ENCODE measurements at regions not wholly inside any gene's neighbourhood (a gene's known extent, or its start where the extent isn't known, plus 50 kb on each side); places are given as distances from the start of the nearest gene placed in this dataset.
"Not testable (repeated sequence)": the region's sequence is repeated elsewhere in the genome, so short reads cannot be mapped to it uniquely, and the experiment has no call there.

- no peaks in the 10 kb centered on the region for H3K36me3 Mint-ChIP-seq (ENCODE audit: insufficient read depth)
- no peaks in the 10 kb centered on the region for H3K4me1 Mint-ChIP-seq (ENCODE audit: low read depth)
- no peak overlapping the region for H3K4me3 Mint-ChIP-seq
- ATAC-seq (no peak), DNase-seq (no peak)
- peaks cover 7% of the 10 kb centered on the region for H3K27me3 Mint-ChIP-seq (ENCODE audit: low read depth)
- no peaks in the 10 kb centered on the region for H3K9me3 Mint-ChIP-seq
Measured at GRCh38 chr2:196510246-196510645, 129.3 kb upstream of the CCDC150 start.

- Mint-ChIP-seq H3K27me3 (ENCODE audit: low read depth) (peaks cover 2% of the 10 kb centered on the region), H3K36me3 (ENCODE audit: insufficient read depth) (no peaks in the 10 kb centered on the region), H3K4me3 (no peak overlapping the region), H3K9me3 (no peaks in the 10 kb centered on the region), H3K4me1 (ENCODE audit: low read depth) (no peaks in the 10 kb centered on the region)
- ATAC-seq, result no peak
- DNase-seq, result no peak
Measured at GRCh38 chr2:196511258-196512168, 128.0 kb upstream of the CCDC150 start.

GRCh38 chr2:196513796-196514526 is 125.6 kb upstream of the CCDC150 start:
- Mint-ChIP-seq H3K9me3 (no peaks in the 10 kb centered on the region), H3K4me1 (ENCODE audit: low read depth) (no peaks in the 10 kb centered on the region), H3K4me3 (no peak overlapping the region), H3K36me3 (ENCODE audit: insufficient read depth) (no peaks in the 10 kb centered on the region), H3K27me3 (ENCODE audit: low read depth) (peaks cover 5% of the 10 kb centered on the region)
- ATAC-seq (peak in 1 of 2 donors; percentile 30), DNase-seq (no peak)

- no peak for ATAC-seq
- Mint-ChIP-seq H3K4me1 (ENCODE audit: low read depth) (no peaks in the 10 kb centered on the region), H3K27me3 (ENCODE audit: low read depth) (peaks cover 5% of the 10 kb centered on the region), H3K9me3 (no peaks in the 10 kb centered on the region), H3K4me3 (no peak overlapping the region), H3K36me3 (ENCODE audit: insufficient read depth) (no peaks in the 10 kb centered on the region)
- DNase-seq, result no peak
Measured at GRCh38 chr2:196514641-196515040, 124.9 kb upstream of the CCDC150 start.

GRCh38 chr2:196515051-196515450 is 124.5 kb upstream of the CCDC150 start:
- ATAC-seq (no peak), DNase-seq (no peak)
- no peaks in the 10 kb centered on the region for H3K4me1 Mint-ChIP-seq (ENCODE audit: low read depth)
- peaks cover 5% of the 10 kb centered on the region for H3K27me3 Mint-ChIP-seq (ENCODE audit: low read depth)
- H3K36me3 Mint-ChIP-seq (ENCODE audit: insufficient read depth), result no peaks in the 10 kb centered on the region
- H3K9me3 Mint-ChIP-seq, result no peaks in the 10 kb centered on the region
- no peak overlapping the region for H3K4me3 Mint-ChIP-seq

GRCh38 chr2:196515608-196516007 is 123.9 kb upstream of the CCDC150 start:
- H3K9me3 Mint-ChIP-seq, result no peaks in the 10 kb centered on the region
- ATAC-seq (no peak), DNase-seq (no peak)
- H3K36me3 Mint-ChIP-seq (ENCODE audit: insufficient read depth), result no peaks in the 10 kb centered on the region
- H3K4me1 Mint-ChIP-seq (ENCODE audit: low read depth), result no peaks in the 10 kb centered on the region
- H3K4me3 Mint-ChIP-seq, result no peak overlapping the region
- peaks cover 5% of the 10 kb centered on the region for H3K27me3 Mint-ChIP-seq (ENCODE audit: low read depth)

GRCh38 chr2:196516564-196516963 is 123.0 kb upstream of the CCDC150 start:
- ATAC-seq, result no peak
- Mint-ChIP-seq H3K27me3 (ENCODE audit: low read depth) (peaks cover 5% of the 10 kb centered on the region), H3K36me3 (ENCODE audit: insufficient read depth) (no peaks in the 10 kb centered on the region), H3K4me3 (no peak overlapping the region), H3K9me3 (no peaks in the 10 kb centered on the region), H3K4me1 (ENCODE audit: low read depth) (no peaks in the 10 kb centered on the region)
- DNase-seq, result no peak

GRCh38 chr2:196520605-196521004 is 118.9 kb upstream of the CCDC150 start:
- H3K27me3 Mint-ChIP-seq (ENCODE audit: low read depth), result peaks cover 3% of the 10 kb centered on the region
- no peak overlapping the region for H3K4me3 Mint-ChIP-seq
- DNase-seq (no peak), ATAC-seq (no peak)
- no peaks in the 10 kb centered on the region for H3K9me3 Mint-ChIP-seq
- no peaks in the 10 kb centered on the region for H3K36me3 Mint-ChIP-seq (ENCODE audit: insufficient read depth)
- no peaks in the 10 kb centered on the region for H3K4me1 Mint-ChIP-seq (ENCODE audit: low read depth)

GRCh38 chr2:196526981-196527725 is 112.4 kb upstream of the CCDC150 start:
- not testable (repeated sequence) for H3K4me3 Mint-ChIP-seq; H3K9me3 Mint-ChIP-seq; H3K27me3 Mint-ChIP-seq (ENCODE audit: low read depth); H3K4me1 Mint-ChIP-seq (ENCODE audit: low read depth); DNase-seq; H3K36me3 Mint-ChIP-seq (ENCODE audit: insufficient read depth); ATAC-seq

GRCh38 chr2:196528486-196529223 is 110.9 kb upstream of the CCDC150 start:
- Mint-ChIP-seq H3K4me3 (no peak overlapping the region), H3K36me3 (ENCODE audit: insufficient read depth) (no peaks in the 10 kb centered on the region), H3K9me3 (no peaks in the 10 kb centered on the region), H3K4me1 (ENCODE audit: low read depth) (no peaks in the 10 kb centered on the region), H3K27me3 (ENCODE audit: low read depth) (peaks cover 8% of the 10 kb centered on the region)
- no peak for DNase-seq
- no peak for ATAC-seq

GRCh38 chr2:196530910-196531309 is 108.6 kb upstream of the CCDC150 start:
- Mint-ChIP-seq H3K36me3 (ENCODE audit: insufficient read depth) (no peaks in the 10 kb centered on the region), H3K9me3 (no peaks in the 10 kb centered on the region), H3K4me3 (no peak overlapping the region), H3K27me3 (ENCODE audit: low read depth) (peaks cover 15% of the 10 kb centered on the region), H3K4me1 (ENCODE audit: low read depth) (no peaks in the 10 kb centered on the region)
- ATAC-seq (no peak), DNase-seq (no peak)

- DNase-seq (no peak), ATAC-seq (no peak)
- peaks cover 15% of the 10 kb centered on the region for H3K27me3 Mint-ChIP-seq (ENCODE audit: low read depth)
- no peaks in the 10 kb centered on the region for H3K36me3 Mint-ChIP-seq (ENCODE audit: insufficient read depth)
- H3K4me1 Mint-ChIP-seq (ENCODE audit: low read depth), result no peaks in the 10 kb centered on the region
- no peak overlapping the region for H3K4me3 Mint-ChIP-seq
- no peaks in the 10 kb centered on the region for H3K9me3 Mint-ChIP-seq
Measured at GRCh38 chr2:196533772-196534397, 105.6 kb upstream of the CCDC150 start.

GRCh38 chr2:196534495-196534894 is 105.0 kb upstream of the CCDC150 start:
- DNase-seq, result no peak
- peaks cover 12% of the 10 kb centered on the region for H3K27me3 Mint-ChIP-seq (ENCODE audit: low read depth)
- no peak for ATAC-seq
- no peaks in the 10 kb centered on the region for H3K36me3 Mint-ChIP-seq (ENCODE audit: insufficient read depth)
- no peak overlapping the region for H3K4me3 Mint-ChIP-seq
- no peaks in the 10 kb centered on the region for H3K9me3 Mint-ChIP-seq
- no peaks in the 10 kb centered on the region for H3K4me1 Mint-ChIP-seq (ENCODE audit: low read depth)
